DOHH2 (cell line): ENCODE measurements at regions not wholly inside any gene's neighbourhood (a gene's known extent, or its start where the extent isn't known, plus 50 kb on each side); places are given as distances from the start of the nearest gene placed in this dataset.

ENCODE experiments used
- EZH2phosphoT487 ChIP-seq: fragments of 200-600 bp; sonication (generic); IDR thresholded peaks from 2 replicates; pipeline ENCODE4 v1.6.1; 2017; ENCODE audit warnings: borderline replicate concordance, mild to moderate bottlenecking, antibody characterized with exemption, low read length, moderate library complexity, mixed read lengths
- TF ChIP-seq, protein P1 (sequence below): fragments of 200-600 bp; sonication (generic); IDR thresholded peaks from one replicate; pipeline ENCODE4 v1.5.1; 2014; ENCODE audit warnings: antibody characterized with exemption, mild to moderate bottlenecking, low read depth, low read length; ENCODE audit not compliant: poor library complexity, severe bottlenecking

- TF ChIP-seq, protein P1, sequence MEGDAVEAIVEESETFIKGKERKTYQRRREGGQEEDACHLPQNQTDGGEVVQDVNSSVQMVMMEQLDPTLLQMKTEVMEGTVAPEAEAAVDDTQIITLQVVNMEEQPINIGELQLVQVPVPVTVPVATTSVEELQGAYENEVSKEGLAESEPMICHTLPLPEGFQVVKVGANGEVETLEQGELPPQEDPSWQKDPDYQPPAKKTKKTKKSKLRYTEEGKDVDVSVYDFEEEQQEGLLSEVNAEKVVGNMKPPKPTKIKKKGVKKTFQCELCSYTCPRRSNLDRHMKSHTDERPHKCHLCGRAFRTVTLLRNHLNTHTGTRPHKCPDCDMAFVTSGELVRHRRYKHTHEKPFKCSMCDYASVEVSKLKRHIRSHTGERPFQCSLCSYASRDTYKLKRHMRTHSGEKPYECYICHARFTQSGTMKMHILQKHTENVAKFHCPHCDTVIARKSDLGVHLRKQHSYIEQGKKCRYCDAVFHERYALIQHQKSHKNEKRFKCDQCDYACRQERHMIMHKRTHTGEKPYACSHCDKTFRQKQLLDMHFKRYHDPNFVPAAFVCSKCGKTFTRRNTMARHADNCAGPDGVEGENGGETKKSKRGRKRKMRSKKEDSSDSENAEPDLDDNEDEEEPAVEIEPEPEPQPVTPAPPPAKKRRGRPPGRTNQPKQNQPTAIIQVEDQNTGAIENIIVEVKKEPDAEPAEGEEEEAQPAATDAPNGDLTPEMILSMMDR = no peak
- TF ChIP-seq EZH2phosphoT487 = no peak
Measured at GRCh38 chr10:60521974-60522405, 132.3 kb upstream of the ANK3 start.
